Stomach (tissue), 8 donors: ENCODE measurements at regions not wholly inside any gene's neighbourhood (a gene's known extent, or its start where the extent isn't known, plus 50 kb on each side); places are given as distances from the start of the nearest gene placed in this dataset.

Experiments used
- DNase-seq, 2 donors: peaks; one replicate each; pipeline versions ENCODE4 v3.0.0 to v3.0.0-alpha.2; 2013 to 2019
- H3K27ac ChIP-seq, 5 donors: fragments of 200-600 bp in 4 of 5; sonication (generic) in 4 of 5; one replicate each; pipeline ENCODE4 v1.5.1; 2013 to 2019; ENCODE audit warnings: mild to moderate bottlenecking in 1 of 5, moderate library complexity in 1 of 5
- H3K27me3 ChIP-seq, 3 donors: fragments of 200-600 bp; sonication (generic); one replicate each; pipeline ENCODE4 v1.5.1; 2017 to 2019; ENCODE audit warnings: mixed run types in 1 of 3
- H3K36me3 ChIP-seq, 4 donors: fragments of 200-600 bp; sonication (generic); 1 replicate in 3 of 4; 2 replicates in 1 of 4; pipeline ENCODE4 v1.5.1; 2016 to 2019
- H3K4me1 ChIP-seq, 4 donors: fragments of 200-600 bp; sonication (generic); one replicate each; pipeline ENCODE4 v1.5.1; 2016 to 2019
- H3K4me3 ChIP-seq, 4 donors: fragments of 200-600 bp; sonication (generic) in 3 of 4; one replicate each; pipeline ENCODE4 v1.5.1; 2016 to 2019; ENCODE audit warnings: mild to moderate bottlenecking in 1 of 4
- H3K9me3 ChIP-seq, 4 donors: fragments of 200-600 bp; sonication (generic); one replicate each; pipeline ENCODE4 v1.5.1; 2016 to 2019
- EP300 ChIP-seq: sonication (generic); formaldehyde crosslinking; IDR thresholded peaks from one replicate; pipeline ENCODE4 v1.6.1; 2017; ENCODE audit warnings: antibody characterized with exemption
- POLR2A ChIP-seq, 4 donors: fragments of 450-650 bp; IDR thresholded peaks; one replicate each; pipeline ENCODE4 v1.6.1; 2016; ENCODE audit warnings: antibody characterized with exemption in 4 of 4, control low read depth in 2 of 4, mild to moderate bottlenecking in 1 of 4, moderate library complexity in 1 of 4
- POLR2AphosphoS5 ChIP-seq, 3 donors: sonication (generic); formaldehyde crosslinking; IDR thresholded peaks; one replicate each; pipeline ENCODE4 v1.6.1; 2016; ENCODE audit warnings: antibody characterized with exemption in 3 of 3
- WGBS, 5 donors: extraction: QIAGEN DNeasy Blood & Tissue Kit in 3 of 5; methylation state at CpG; one replicate each; pipeline versions ENCODE4 v1.1.5 to v1.1.7; 2013 to 2018; 5-methylcytosine and 5-hydroxymethylcytosine counted together
- intact Hi-C: fragments of 100-400 bp; cut with DNase I; formaldehyde crosslinking; loops from one replicate; pipeline ENCODE4 v1.15.1; 2023; ENCODE audit warnings: low total_unique reads
- TF ChIP-seq, protein P1 (sequence below), 7 experiments: fragments of 450-650 bp in 4 of 7; fragments of 200-600 bp in 3 of 7; sonication (generic) in 3 of 7; IDR thresholded peaks; one replicate each; pipeline ENCODE4 v1.5.1; 2016 to 2019; ENCODE audit warnings: antibody characterized with exemption in 7 of 7, control low read depth in 2 of 7, mild to moderate bottlenecking in 1 of 7
- donor health status: healthy with polysubstance abuse.
- donor health status: Bipolar disorder and iron deficiency.
- donor health status: healthy.

DNA sequence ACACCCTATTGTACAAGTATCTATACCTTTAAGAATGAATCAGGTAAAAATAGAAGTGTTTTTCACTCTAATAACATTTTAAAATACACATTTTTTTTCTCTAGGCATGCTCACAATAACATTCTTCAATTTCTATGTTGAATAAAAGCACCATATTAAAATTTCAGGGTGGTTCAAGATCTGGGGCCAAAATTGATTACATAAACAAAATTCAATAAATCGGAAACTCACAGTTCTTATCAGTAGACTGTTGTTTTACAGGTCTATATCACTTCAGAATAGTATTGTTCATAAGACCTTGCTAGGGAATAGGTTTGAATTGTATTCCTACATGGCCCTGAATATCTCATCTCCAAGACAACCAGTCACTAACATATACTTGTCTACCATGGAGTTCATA, 634.0 kb downstream of the SPOCK3 start:
- DNase-seq, result no peak
- H3K36me3 ChIP-seq, result no peaks in the 10 kb centered on the region
- H3K9me3 ChIP-seq, result no peaks in the 10 kb centered on the region
- no peaks in the 10 kb centered on the region for H3K4me1 ChIP-seq
- H3K27me3 ChIP-seq, result no peaks in the 10 kb centered on the region
- TF ChIP-seq POLR2A (IDR thresholded peaks at IDR 0.05) (no peak), POLR2AphosphoS5 (IDR thresholded peaks at IDR 0.05) (no peak), EP300 (no peak)
- TF ChIP-seq, protein P1, sequence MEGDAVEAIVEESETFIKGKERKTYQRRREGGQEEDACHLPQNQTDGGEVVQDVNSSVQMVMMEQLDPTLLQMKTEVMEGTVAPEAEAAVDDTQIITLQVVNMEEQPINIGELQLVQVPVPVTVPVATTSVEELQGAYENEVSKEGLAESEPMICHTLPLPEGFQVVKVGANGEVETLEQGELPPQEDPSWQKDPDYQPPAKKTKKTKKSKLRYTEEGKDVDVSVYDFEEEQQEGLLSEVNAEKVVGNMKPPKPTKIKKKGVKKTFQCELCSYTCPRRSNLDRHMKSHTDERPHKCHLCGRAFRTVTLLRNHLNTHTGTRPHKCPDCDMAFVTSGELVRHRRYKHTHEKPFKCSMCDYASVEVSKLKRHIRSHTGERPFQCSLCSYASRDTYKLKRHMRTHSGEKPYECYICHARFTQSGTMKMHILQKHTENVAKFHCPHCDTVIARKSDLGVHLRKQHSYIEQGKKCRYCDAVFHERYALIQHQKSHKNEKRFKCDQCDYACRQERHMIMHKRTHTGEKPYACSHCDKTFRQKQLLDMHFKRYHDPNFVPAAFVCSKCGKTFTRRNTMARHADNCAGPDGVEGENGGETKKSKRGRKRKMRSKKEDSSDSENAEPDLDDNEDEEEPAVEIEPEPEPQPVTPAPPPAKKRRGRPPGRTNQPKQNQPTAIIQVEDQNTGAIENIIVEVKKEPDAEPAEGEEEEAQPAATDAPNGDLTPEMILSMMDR (IDR thresholded peaks at IDR 0.05), result no peak
- no peak overlapping the region for H3K27ac ChIP-seq
- intact Hi-C loops, result no loop called here
- 44 to 65% (median 60%) methylated on average over 1 of the region's 1 CpG for WGBS, 5 donors
- no peak overlapping the region for H3K4me3 ChIP-seq

DNA sequence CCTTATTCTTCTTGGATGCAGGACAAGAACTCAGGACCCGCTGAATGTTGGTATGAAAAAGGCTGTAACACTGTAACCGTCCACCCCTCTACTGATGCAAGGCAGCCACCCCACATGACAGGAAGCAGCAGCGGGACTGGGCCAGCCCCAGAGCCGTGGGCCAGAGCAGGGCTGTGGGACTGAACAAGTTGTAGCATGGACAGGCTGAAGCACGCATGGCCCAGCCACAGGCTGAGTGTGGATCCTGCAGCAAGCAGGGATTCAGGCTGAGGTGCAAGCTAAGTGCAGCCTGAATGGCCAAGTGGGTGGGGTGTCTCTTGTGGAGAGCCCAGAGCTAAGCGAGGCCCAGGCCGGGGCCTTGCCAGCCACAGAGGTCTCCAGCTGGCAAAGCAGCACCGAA, 632.2 kb downstream of the SPOCK3 start:
- Histone ChIP-seq H3K9me3 (no peaks in the 10 kb centered on the region), H3K36me3 (no peaks in the 10 kb centered on the region), H3K27me3 (no peaks in the 10 kb centered on the region), H3K4me1 (no peaks in the 10 kb centered on the region), H3K4me3 (no peak overlapping the region), H3K27ac (no peak overlapping the region)
- no peak for DNase-seq
- 86 to 91% (median 89%) methylated on average over 7 to 8 of the region's 8 CpGs for WGBS, 5 donors
- TF ChIP-seq POLR2A (IDR thresholded peaks at IDR 0.05) (no peak), EP300 (no peak), POLR2AphosphoS5 (IDR thresholded peaks at IDR 0.05) (no peak)
- TF ChIP-seq, protein P1 (IDR thresholded peaks at IDR 0.05), result no peak
- intact Hi-C loops, result no loop called here

DNA sequence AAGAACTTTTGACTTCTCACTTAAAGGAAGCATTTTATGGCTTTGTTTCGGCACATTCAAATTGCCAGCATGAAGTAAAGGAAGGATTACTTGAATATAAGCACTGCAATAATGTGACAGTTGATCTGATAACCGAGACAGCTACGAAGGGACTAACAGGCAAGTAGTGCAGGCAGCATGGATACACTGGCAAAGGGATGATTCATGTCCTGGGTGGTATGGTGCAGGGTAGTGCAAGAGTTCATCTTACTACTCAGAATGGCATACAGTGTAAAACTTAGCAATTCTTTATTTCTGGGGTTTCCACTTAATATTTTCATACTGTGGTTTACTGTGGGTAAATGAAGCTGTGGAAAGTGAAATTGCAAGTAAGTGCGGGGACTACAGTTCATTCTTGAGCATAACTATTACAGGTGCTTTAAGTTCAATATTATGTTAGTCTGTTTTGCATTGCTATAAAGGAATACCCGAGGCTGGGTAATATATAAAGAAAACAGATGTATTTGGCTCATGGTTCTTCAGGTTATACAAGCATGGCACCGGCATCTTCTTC, 611.8 kb downstream of the SPOCK3 start:
- Histone ChIP-seq H3K27me3 (no peaks in the 10 kb centered on the region), H3K4me3 (no peak overlapping the region), H3K4me1 (no peaks in the 10 kb centered on the region), H3K27ac (no peak overlapping the region), H3K36me3 (no peaks in the 10 kb centered on the region), H3K9me3 (peaks cover 0 to 4% (median 0%) of the 10 kb centered on the region in 4 donors)
- intact Hi-C loops, result no loop called here
- no peak for TF ChIP-seq POLR2AphosphoS5 (IDR thresholded peaks at IDR 0.05)
- TF ChIP-seq, protein P1 (IDR thresholded peaks at IDR 0.05), result no peak
- no peak for TF ChIP-seq POLR2A (IDR thresholded peaks at IDR 0.05)
- no peak for TF ChIP-seq EP300
- no peak for DNase-seq
- WGBS, 5 donors, result 75 to 86% (median 79%) methylated on average over 6 of the region's 6 CpGs

DNA sequence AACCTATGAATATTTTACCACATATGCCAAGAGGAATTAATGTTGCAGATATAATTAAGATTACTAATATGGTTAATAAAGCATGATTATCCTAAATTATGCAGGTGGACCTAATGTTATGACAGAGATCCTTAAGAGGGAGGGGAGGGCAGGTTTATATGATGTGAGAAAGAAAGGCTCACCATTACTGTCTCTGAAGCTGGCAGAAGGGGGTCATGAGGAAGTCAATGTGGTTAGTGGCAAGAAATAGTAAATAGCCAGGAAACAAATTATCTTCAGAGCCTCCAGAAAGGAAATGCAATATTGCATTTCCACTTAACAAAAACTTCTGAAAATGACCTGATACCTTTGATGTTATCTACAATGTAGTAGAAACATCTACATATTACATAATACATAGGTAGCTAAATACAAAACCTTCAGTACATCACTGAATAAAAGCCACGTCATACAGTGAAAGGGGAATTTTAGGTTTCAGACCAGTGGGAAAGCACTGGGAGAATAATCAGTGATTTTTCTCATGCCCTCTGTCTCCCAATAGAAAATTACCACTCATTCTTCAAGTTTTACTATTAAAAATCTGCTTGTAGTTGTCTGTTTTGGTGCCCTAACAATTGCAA, 609.2 kb downstream of the SPOCK3 start:
- 45 to 61% (median 60%) methylated on average over 1 of the region's 1 CpG for WGBS, 5 donors

More for the DNA sequence above, 609.2 kb downstream of the SPOCK3 start:
- Histone ChIP-seq H3K4me1 (no peaks in the 10 kb centered on the region), H3K36me3 (no peaks in the 10 kb centered on the region), H3K27me3 (no peaks in the 10 kb centered on the region), H3K27ac (no peak overlapping the region), H3K9me3 (no peaks in the 10 kb centered on the region), H3K4me3 (no peak overlapping the region)
- TF ChIP-seq EP300 (no peak), POLR2A (IDR thresholded peaks at IDR 0.05) (no peak), POLR2AphosphoS5 (IDR thresholded peaks at IDR 0.05) (no peak)
- TF ChIP-seq, protein P1 (IDR thresholded peaks at IDR 0.05), result no peak
- intact Hi-C loops, result no loop called here
- DNase-seq, result no peak
